IgD-negative memory B cell (primary cell): ENCODE measurements at regions not wholly inside any gene's neighbourhood (a gene's known extent, or its start where the extent isn't known, plus 50 kb on each side); places are given as distances from the start of the nearest gene placed in this dataset.
"Not testable (repeated sequence)": the region's sequence is repeated elsewhere in the genome, so short reads cannot be mapped to it uniquely, and the experiment has no call there.

Experiments
- H3K27ac Mint-ChIP-seq, 3 donors: one replicate each; pipeline ENCODE4 v1.8.0; 2020 to 2022; ENCODE audit warnings: mild to moderate bottlenecking in 3 of 3, mixed read lengths in 3 of 3, moderate library complexity in 1 of 3
- H3K27me3 Mint-ChIP-seq: one replicate; pipeline ENCODE4 v1.8.0; 2021; ENCODE audit warnings: mixed read lengths
- H3K36me3 Mint-ChIP-seq: one replicate; pipeline ENCODE4 v1.8.0; 2020; ENCODE audit warnings: mild to moderate bottlenecking, mixed read lengths
- H3K4me1 Mint-ChIP-seq, 3 donors: one replicate each; pipeline ENCODE4 v1.8.0; 2020 to 2022; ENCODE audit warnings: mixed read lengths in 3 of 3, mild to moderate bottlenecking in 1 of 3
- H3K4me3 Mint-ChIP-seq, 4 donors: one replicate each; pipeline ENCODE4 v1.8.0; 2020 to 2022; ENCODE audit warnings: mild to moderate bottlenecking in 4 of 4, mixed read lengths in 4 of 4, moderate library complexity in 3 of 4
- H3K9me3 Mint-ChIP-seq, 3 donors: one replicate each; pipeline ENCODE4 v1.8.0; 2020 to 2021; ENCODE audit warnings: mixed read lengths in 3 of 3, mild to moderate bottlenecking in 1 of 3

- Mint-ChIP-seq H3K27ac (no peak overlapping the region), H3K4me3 (no peak overlapping the region), H3K36me3 (peaks cover 1% of the 10 kb centered on the region), H3K27me3 (no peaks in the 10 kb centered on the region), H3K9me3 (peaks cover 7 to 17% (median 13%) of the 10 kb centered on the region in 3 donors), H3K4me1 (no peaks in the 10 kb centered on the region)
Observed at GRCh38 chr6:80623066-80623815, 516.8 kb downstream of the BCKDHB start.

- Mint-ChIP-seq H3K9me3 (peaks cover 7 to 19% (median 13%) of the 10 kb centered on the region in 3 donors), H3K27ac (no peak overlapping the region), H3K36me3 (peaks cover 1% of the 10 kb centered on the region), H3K27me3 (no peaks in the 10 kb centered on the region), H3K4me1 (no peaks in the 10 kb centered on the region), H3K4me3 (no peak overlapping the region)
Observed at GRCh38 chr6:80622641-80623040, 516.2 kb downstream of the BCKDHB start.

GRCh38 chr6:80618953-80619352 is 512.5 kb downstream of the BCKDHB start:
- Mint-ChIP-seq H3K4me3 (no peak overlapping the region), H3K27me3 (no peaks in the 10 kb centered on the region), H3K36me3 (peaks cover 1% of the 10 kb centered on the region), H3K9me3 (peaks cover 0 to 7% (median 2%) of the 10 kb centered on the region in 3 donors), H3K4me1 (no peaks in the 10 kb centered on the region), H3K27ac (no peak overlapping the region)

GRCh38 chr6:80610846-80611245 is 504.4 kb downstream of the BCKDHB start:
- Mint-ChIP-seq H3K4me3 (no peak overlapping the region), H3K36me3 (no peaks in the 10 kb centered on the region), H3K27me3 (no peaks in the 10 kb centered on the region), H3K4me1 (no peaks in the 10 kb centered on the region), H3K9me3 (peaks cover 0 to 7% (median 4%) of the 10 kb centered on the region in 3 donors), H3K27ac (no peak overlapping the region)

- H3K36me3 Mint-ChIP-seq = no peaks in the 10 kb centered on the region
Observed at GRCh38 chr6:80608881-80609280, 502.4 kb downstream of the BCKDHB start.

GRCh38 chr6:80607811-80608391 is 501.4 kb downstream of the BCKDHB start:
- peaks cover 0 to 2% (median 1%) of the 10 kb centered on the region in 3 donors for H3K9me3 Mint-ChIP-seq
- no peaks in the 10 kb centered on the region for H3K36me3 Mint-ChIP-seq
- no peaks in the 10 kb centered on the region for H3K27me3 Mint-ChIP-seq
- no peak overlapping the region for H3K27ac Mint-ChIP-seq
- H3K4me3 Mint-ChIP-seq = no peak overlapping the region
- no peaks in the 10 kb centered on the region for H3K4me1 Mint-ChIP-seq

More at GRCh38 chr6:80608881-80609280, 502.4 kb downstream of the BCKDHB start:
- H3K27ac Mint-ChIP-seq = no peak overlapping the region
- no peak overlapping the region for H3K4me3 Mint-ChIP-seq
- no peaks in the 10 kb centered on the region for H3K4me1 Mint-ChIP-seq
- peaks cover 0 to 4% (median 4%) of the 10 kb centered on the region in 3 donors for H3K9me3 Mint-ChIP-seq
- H3K27me3 Mint-ChIP-seq = no peaks in the 10 kb centered on the region

GRCh38 chr6:80605165-80605989 is 498.9 kb downstream of the BCKDHB start:
- Mint-ChIP-seq H3K36me3 (no peaks in the 10 kb centered on the region), H3K27ac (no peak overlapping the region), H3K4me1 (no peaks in the 10 kb centered on the region), H3K27me3 (no peaks in the 10 kb centered on the region), H3K9me3 (peaks cover 0 to 1% (median under 1%) of the 10 kb centered on the region in 3 donors), H3K4me3 (no peak overlapping the region)

GRCh38 chr6:80603679-80604078 is 497.2 kb downstream of the BCKDHB start:
- Mint-ChIP-seq H3K27ac (no peak overlapping the region), H3K27me3 (no peaks in the 10 kb centered on the region), H3K9me3 (peaks cover 0 to 3% (median 0%) of the 10 kb centered on the region in 3 donors), H3K36me3 (no peaks in the 10 kb centered on the region), H3K4me1 (no peaks in the 10 kb centered on the region), H3K4me3 (no peak overlapping the region)

GRCh38 chr6:80594461-80594860 is 488.0 kb downstream of the BCKDHB start:
- Mint-ChIP-seq H3K36me3 (no peaks in the 10 kb centered on the region), H3K27ac (no peak overlapping the region), H3K9me3 (peaks cover 0 to 2% (median 0%) of the 10 kb centered on the region in 3 donors), H3K4me1 (no peaks in the 10 kb centered on the region), H3K4me3 (no peak overlapping the region), H3K27me3 (no peaks in the 10 kb centered on the region)

- H3K4me3 Mint-ChIP-seq = no peak overlapping the region
- peaks cover 0 to 6% (median under 1%) of the 10 kb centered on the region in 3 donors for H3K9me3 Mint-ChIP-seq
- H3K4me1 Mint-ChIP-seq = no peaks in the 10 kb centered on the region
- no peaks in the 10 kb centered on the region for H3K27me3 Mint-ChIP-seq
- H3K36me3 Mint-ChIP-seq = no peaks in the 10 kb centered on the region
- peak overlapping the region in 1 of 3 donors; percentile 76 for H3K27ac Mint-ChIP-seq
Observed at GRCh38 chr6:80592436-80592835, 486.0 kb downstream of the BCKDHB start.

- H3K4me1 Mint-ChIP-seq = no peaks in the 10 kb centered on the region
- H3K27me3 Mint-ChIP-seq = no peaks in the 10 kb centered on the region
- H3K36me3 Mint-ChIP-seq = no peaks in the 10 kb centered on the region
- H3K4me3 Mint-ChIP-seq = no peak overlapping the region
- H3K9me3 Mint-ChIP-seq = peaks cover 5 to 21% (median 17%) of the 10 kb centered on the region in 3 donors
- H3K27ac Mint-ChIP-seq = no peak overlapping the region
Observed at GRCh38 chr6:80586242-80586641, 479.8 kb downstream of the BCKDHB start.

- no peak overlapping the region for H3K27ac Mint-ChIP-seq
- H3K4me3 Mint-ChIP-seq = no peak overlapping the region
- no peaks in the 10 kb centered on the region for H3K4me1 Mint-ChIP-seq
- no peaks in the 10 kb centered on the region for H3K36me3 Mint-ChIP-seq
- H3K9me3 Mint-ChIP-seq = peaks cover 0 to 3% (median 2%) of the 10 kb centered on the region in 3 donors
- no peaks in the 10 kb centered on the region for H3K27me3 Mint-ChIP-seq
Observed at GRCh38 chr6:80579391-80580023, 473.0 kb downstream of the BCKDHB start.

GRCh38 chr6:80573320-80573719 is 466.8 kb downstream of the BCKDHB start:
- H3K27me3 Mint-ChIP-seq, H3K27ac Mint-ChIP-seq, H3K36me3 Mint-ChIP-seq, H3K4me1 Mint-ChIP-seq, H3K4me3 Mint-ChIP-seq, H3K9me3 Mint-ChIP-seq: not testable (repeated sequence)

GRCh38 chr6:80566361-80566760 is 459.9 kb downstream of the BCKDHB start:
- no peaks in the 10 kb centered on the region for H3K27me3 Mint-ChIP-seq
- no peaks in the 10 kb centered on the region for H3K9me3 Mint-ChIP-seq
- H3K27ac Mint-ChIP-seq = no peak overlapping the region
- H3K4me3 Mint-ChIP-seq = no peak overlapping the region
- H3K4me1 Mint-ChIP-seq = no peaks in the 10 kb centered on the region
- no peaks in the 10 kb centered on the region for H3K36me3 Mint-ChIP-seq
